ENCODE measurements at regions not wholly inside any gene's neighbourhood (a gene's known extent, or its start where the extent isn't known, plus 50 kb on each side); places are given as distances from the start of the nearest gene placed in this dataset.

GRCh38 chr4:38495446-38495845 is 168.6 kb upstream of the KLF3 start:
- 74% methylated on average over 3 of the region's 3 CpGs for WGBS (ENCODE audit: low lambda C conversion rate)
- TF ChIP-seq, protein P1, sequence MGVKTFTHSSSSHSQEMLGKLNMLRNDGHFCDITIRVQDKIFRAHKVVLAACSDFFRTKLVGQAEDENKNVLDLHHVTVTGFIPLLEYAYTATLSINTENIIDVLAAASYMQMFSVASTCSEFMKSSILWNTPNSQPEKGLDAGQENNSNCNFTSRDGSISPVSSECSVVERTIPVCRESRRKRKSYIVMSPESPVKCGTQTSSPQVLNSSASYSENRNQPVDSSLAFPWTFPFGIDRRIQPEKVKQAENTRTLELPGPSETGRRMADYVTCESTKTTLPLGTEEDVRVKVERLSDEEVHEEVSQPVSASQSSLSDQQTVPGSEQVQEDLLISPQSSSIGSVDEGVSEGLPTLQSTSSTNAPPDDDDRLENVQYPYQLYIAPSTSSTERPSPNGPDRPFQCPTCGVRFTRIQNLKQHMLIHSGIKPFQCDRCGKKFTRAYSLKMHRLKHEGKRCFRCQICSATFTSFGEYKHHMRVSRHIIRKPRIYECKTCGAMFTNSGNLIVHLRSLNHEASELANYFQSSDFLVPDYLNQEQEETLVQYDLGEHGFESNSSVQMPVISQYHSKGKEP (CRISPR knock-in tag; IDR thresholded peaks at IDR 0.05), result no peak
- TF ChIP-seq PCBP2 (optimal IDR thresholded peaks at IDR 0.05; ENCODE audit: low read depth, low read length, poor library complexity, severe bottlenecking) (no peak), ASH2L (IDR thresholded peaks at IDR 0.05; ENCODE audit: insufficient read length, low read depth, low read length) (no peak), SMARCE1 (IDR thresholded peaks at IDR 0.05; ENCODE audit: borderline replicate concordance) (no peak), ZNF740 (CRISPR knock-in tag; IDR thresholded peaks at IDR 0.05) (no peak), ZNF263 (CRISPR knock-in tag; IDR thresholded peaks at IDR 0.05) (no peak)
- TF ChIP-seq, protein P2, sequence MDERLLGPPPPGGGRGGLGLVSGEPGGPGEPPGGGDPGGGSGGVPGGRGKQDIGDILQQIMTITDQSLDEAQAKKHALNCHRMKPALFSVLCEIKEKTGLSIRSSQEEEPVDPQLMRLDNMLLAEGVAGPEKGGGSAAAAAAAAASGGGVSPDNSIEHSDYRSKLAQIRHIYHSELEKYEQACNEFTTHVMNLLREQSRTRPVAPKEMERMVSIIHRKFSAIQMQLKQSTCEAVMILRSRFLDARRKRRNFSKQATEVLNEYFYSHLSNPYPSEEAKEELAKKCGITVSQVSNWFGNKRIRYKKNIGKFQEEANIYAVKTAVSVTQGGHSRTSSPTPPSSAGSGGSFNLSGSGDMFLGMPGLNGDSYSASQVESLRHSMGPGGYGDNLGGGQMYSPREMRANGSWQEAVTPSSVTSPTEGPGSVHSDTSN (CRISPR knock-in tag; IDR thresholded peaks at IDR 0.05), result peak; percentile 27; the same call in 1 of the 2 replicates
- TF ChIP-seq, protein P3, sequence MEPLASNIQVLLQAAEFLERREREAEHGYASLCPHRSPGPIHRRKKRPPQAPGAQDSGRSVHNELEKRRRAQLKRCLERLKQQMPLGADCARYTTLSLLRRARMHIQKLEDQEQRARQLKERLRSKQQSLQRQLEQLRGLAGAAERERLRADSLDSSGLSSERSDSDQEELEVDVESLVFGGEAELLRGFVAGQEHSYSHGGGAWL (CRISPR knock-in tag; IDR thresholded peaks at IDR 0.05), result no peak
- H3K9ac ChIP-seq (ENCODE audit: insufficient read depth, low read depth, low read length), result no peak overlapping the region
- H3K79me2 ChIP-seq (ENCODE audit: insufficient read depth, low read length), result no peaks in the 10 kb centered on the region
- no TSS peak for BruUV-seq (replicated peaks)
- no peak for ATAC-seq
- no peaks in the 10 kb centered on the region for H3K27me3 ChIP-seq (ENCODE audit: control insufficient read depth in 1 of 2, insufficient read depth in 2 of 2, low read length in 2 of 2)
- H2AFZ ChIP-seq (ENCODE audit: low read length), result no peak overlapping the region
- FAIRE-seq, result no peak
- ChIA-PET CTCF (ENCODE audit: low intra/inter-chr PET ratio, low total read pairs) (no interaction called here), POLR2A (no interaction called here)
- H3K4me3 ChIP-seq (replicated peaks in 1 of 3; ENCODE audit: insufficient read depth in 1 of 3, low read depth in 2 of 3, low read length in 3 of 3), result no peak overlapping the region
- H3K27ac ChIP-seq (ENCODE audit: extremely low read length, insufficient read depth, low read length), result no peak overlapping the region
- H3K4me1 ChIP-seq (ENCODE audit: insufficient read depth, low read length), result peaks cover 36% of the 10 kb centered on the region
- intact Hi-C loops (cut with micrococcal nuclease; ENCODE audit: unreplicated experiment) (no loop called here), in situ Hi-C loops (cut with HindIII; ENCODE audit: extremely low pct_ligation_motif_present, low pct_unique_long_range_greater_than_20kb) (no loop called here)
- no peaks in the 10 kb centered on the region for H3K9me3 ChIP-seq (ENCODE audit: low read length)
- no peaks in the 10 kb centered on the region for H3K36me3 ChIP-seq (replicated peaks in 1 of 2; ENCODE audit: control insufficient read depth in 1 of 2, insufficient read depth in 2 of 2, low read length in 2 of 2)
- DNase-seq (ENCODE audit: low spot score), result peak; percentile 19
- no peak overlapping the region for H3K4me2 ChIP-seq (ENCODE audit: low read depth, low read length)
- no peaks in the 10 kb centered on the region for H4K20me1 ChIP-seq (ENCODE audit: insufficient read depth, low read length)
